GM19438 (cell line): ENCODE measurements at regions not wholly inside any gene's neighbourhood (a gene's known extent, or its start where the extent isn't known, plus 50 kb on each side); places are given as distances from the start of the nearest gene placed in this dataset.

Experiments
- ATAC-seq: cut with Tn5 transposase; IDR thresholded peaks from one replicate; pipeline ENCODE4 v1.9.1; 2021; ENCODE audit warnings: low read depth; ENCODE audit not compliant: unreplicated experiment

- no peak for ATAC-seq
Measured at GRCh38 chr3:135779024-135779423, 186.5 kb upstream of the PPP2R3A start.

GRCh38 chr3:135779590-135780235, 185.8 kb upstream of the PPP2R3A start:
- no peak for ATAC-seq

DNA sequence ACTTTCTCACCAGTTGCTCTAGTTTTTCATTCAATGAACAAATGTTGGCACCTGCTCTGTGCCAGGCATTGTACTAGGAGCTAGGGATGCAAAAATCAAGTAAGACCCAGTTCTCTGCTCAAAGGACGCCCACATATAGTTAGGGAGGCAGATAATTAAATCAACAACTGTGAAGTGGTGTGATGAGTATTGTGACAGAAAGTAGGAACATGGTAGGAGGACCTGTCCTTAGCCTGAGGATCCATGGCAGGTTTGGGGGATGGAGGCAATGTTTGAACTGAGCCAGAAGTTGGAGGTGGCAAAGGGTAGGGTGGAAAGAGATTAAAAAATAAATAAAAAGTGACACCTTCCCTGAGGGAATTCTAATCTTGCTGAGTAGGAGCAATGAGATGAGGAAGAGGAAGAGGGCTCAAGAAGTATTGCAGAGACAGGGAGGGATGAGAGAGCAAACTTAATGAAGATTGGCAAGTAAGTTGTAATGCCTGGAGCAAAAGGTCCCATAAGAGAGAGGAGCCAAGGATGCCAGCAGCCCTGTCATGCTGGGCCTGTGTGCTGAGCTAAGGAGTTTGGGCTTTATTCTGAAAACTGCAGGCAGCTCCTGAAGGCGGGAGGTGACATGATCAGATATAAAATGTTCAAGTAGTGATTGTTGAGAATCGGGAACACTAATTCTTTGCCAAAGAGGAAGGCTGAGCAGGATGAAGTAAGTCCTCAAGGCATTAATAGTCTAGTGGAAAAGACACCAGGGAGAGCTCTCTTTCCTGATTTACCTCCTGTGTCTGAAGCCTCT, 184.3 kb upstream of the PPP2R3A start:
- ATAC-seq = no peak

DNA sequence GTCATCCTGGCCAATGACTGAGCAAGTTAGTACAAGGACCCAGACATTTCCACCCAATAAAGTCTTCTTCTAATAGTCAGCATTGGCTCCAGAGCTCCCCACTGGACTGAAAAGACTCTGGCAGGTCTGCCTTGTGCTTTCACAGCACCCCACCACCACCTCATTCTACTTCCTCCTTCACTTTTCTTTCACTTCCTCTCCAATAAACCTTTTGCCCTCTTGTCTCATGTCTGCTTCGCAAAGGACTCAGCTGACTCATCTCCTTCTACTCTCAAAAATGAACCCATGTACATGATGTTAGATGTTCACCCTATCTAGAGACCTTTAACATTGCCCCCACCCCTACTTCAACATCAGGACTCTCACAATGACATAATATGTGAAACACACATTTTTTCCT, 181.0 kb upstream of the PPP2R3A start:
- ATAC-seq = peak; percentile 80

DNA sequence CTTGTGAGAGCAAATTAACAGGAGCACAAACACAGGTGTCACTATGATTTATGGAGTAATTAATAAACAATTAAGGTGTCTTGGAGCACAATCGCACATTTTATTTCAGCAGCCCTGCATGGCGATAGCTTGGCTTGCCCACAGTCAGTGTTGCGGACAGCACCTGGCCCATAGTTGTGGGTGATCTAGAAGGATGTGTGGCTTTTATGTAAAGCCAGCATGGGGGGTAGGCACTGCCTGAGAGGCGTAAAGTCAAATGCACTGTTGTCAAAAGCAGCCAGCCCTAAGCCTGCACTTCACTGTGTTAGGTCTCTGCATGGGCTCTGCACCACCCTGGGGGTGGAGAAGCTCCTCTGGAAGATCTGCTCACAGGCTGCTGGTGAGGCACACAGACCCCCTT, 177.4 kb upstream of the PPP2R3A start:
- no peak for ATAC-seq

- ATAC-seq = no peak
Measured at GRCh38 chr3:135788978-135789377, 176.6 kb upstream of the PPP2R3A start.

- ATAC-seq = no peak
Measured at GRCh38 chr3:135792174-135792573, 173.4 kb upstream of the PPP2R3A start.

DNA sequence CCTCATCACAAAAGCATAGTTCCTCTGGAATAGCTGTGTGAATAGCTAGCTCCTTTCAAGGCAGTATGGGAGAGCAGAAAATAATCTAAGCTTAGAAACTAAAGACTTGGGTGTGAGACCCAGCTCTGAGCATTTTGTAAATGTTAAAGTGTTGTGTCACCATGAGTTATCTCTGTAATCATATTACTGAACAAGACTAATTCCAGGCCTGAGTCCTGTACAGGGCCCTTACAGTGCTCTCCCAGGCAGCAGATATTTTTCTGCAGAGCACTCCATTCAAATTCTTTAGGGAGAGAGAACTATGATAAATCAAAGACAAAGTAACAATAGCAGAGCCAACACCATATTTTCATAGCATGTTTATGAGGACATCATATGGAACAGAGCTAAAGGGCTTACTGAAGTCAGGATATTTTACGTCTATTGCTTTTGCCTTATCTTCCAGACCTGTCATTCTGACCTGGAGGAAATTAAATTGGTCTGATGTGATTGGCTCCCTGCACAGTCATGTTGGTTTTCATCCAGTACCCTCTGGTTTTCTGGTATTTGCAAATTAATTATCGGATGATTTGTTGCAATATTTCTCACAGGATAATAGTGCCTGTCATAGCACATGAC, 172.6 kb upstream of the PPP2R3A start:
- no peak for ATAC-seq

GRCh38 chr3:135800071-135800549, 165.4 kb upstream of the PPP2R3A start:
- no peak for ATAC-seq

GRCh38 chr3:135801018-135801417, 164.5 kb upstream of the PPP2R3A start:
- ATAC-seq = no peak

DNA sequence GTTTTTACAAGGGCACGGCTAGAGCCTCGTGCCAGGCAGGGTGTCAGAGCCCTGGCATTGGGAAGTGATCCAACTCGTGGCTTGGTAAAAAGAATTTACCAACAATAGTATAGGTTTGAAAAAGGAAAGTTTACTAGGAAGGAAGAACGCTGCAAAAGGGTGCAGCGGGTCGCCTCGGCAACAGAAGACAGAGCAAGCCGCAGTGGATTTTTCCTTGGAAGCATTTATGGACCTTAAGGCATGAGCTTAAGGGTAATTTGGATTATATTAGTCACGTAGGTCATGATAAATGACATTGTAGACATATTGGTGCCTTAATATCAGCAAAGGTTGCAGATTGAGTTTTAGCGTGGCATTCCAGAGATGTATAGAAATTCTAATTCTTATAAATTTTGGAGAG, 163.4 kb upstream of the PPP2R3A start:
- ATAC-seq = no peak

GRCh38 chr3:135803028-135803692, 162.4 kb upstream of the PPP2R3A start:
- ATAC-seq = no peak

- no peak for ATAC-seq
Measured at GRCh38 chr3:135805752-135806151, 159.8 kb upstream of the PPP2R3A start.

- no peak for ATAC-seq
Measured at GRCh38 chr3:135806317-135806716, 159.2 kb upstream of the PPP2R3A start.

GRCh38 chr3:135807879-135808278, 157.6 kb upstream of the PPP2R3A start:
- no peak for ATAC-seq

GRCh38 chr3:135809021-135809634, 156.4 kb upstream of the PPP2R3A start:
- ATAC-seq = no peak

GRCh38 chr3:135811651-135812050, 153.9 kb upstream of the PPP2R3A start:
- no peak for ATAC-seq

- ATAC-seq = no peak
Measured at GRCh38 chr3:135812057-135812456, 153.5 kb upstream of the PPP2R3A start.

- ATAC-seq = no peak
Measured at GRCh38 chr3:135834465-135834864, 131.1 kb upstream of the PPP2R3A start.

GRCh38 chr3:135837977-135838631, 127.4 kb upstream of the PPP2R3A start:
- ATAC-seq = no peak
